Cerebellar nuclear complex (tissue), 1 donor: ENCODE measurements at regions not wholly inside any gene's neighbourhood (a gene's known extent, or its start where the extent isn't known, plus 50 kb on each side); places are given as distances from the start of the nearest gene placed in this dataset.

Source experiments
- DNase-seq, 2 experiments: peaks; one replicate each; lab custom pipeline; 2025; lab: John Stamatoyannopoulos, UW

- no peak for DNase-seq
These were observed 383.6 kb upstream of the SALL3 start for GRCh38 chr18:78595924-78596573.

- DNase-seq: no peak
These were observed 382.7 kb upstream of the SALL3 start for GRCh38 chr18:78596794-78597345.

- no peak for DNase-seq
These were observed 378.3 kb upstream of the SALL3 start for GRCh38 chr18:78601349-78601748.

- DNase-seq: no peak
These were observed 377.7 kb upstream of the SALL3 start for GRCh38 chr18:78601923-78602322.

- no peak for DNase-seq
These were observed 377.2 kb upstream of the SALL3 start for GRCh38 chr18:78602430-78602829.

- DNase-seq: no peak
These were observed 376.3 kb upstream of the SALL3 start for GRCh38 chr18:78603102-78603983.

- no peak for DNase-seq
These were observed 374.4 kb upstream of the SALL3 start for GRCh38 chr18:78605255-78605654.

- DNase-seq: no peak
These were observed 372.4 kb upstream of the SALL3 start for GRCh38 chr18:78607221-78607620.

- DNase-seq: no peak
These were observed 371.8 kb upstream of the SALL3 start for GRCh38 chr18:78607784-78608183.

- DNase-seq: no peak
These were observed 369.4 kb upstream of the SALL3 start for GRCh38 chr18:78610179-78610578.

- no peak for DNase-seq
These were observed 368.3 kb upstream of the SALL3 start for GRCh38 chr18:78611201-78611800.

- DNase-seq: no peak
These were observed 367.7 kb upstream of the SALL3 start for GRCh38 chr18:78611869-78612268.

- no peak for DNase-seq
These were observed 367.3 kb upstream of the SALL3 start for GRCh38 chr18:78612318-78612717.

- no peak for DNase-seq
These were observed 366.8 kb upstream of the SALL3 start for GRCh38 chr18:78612801-78613200.

GRCh38 chr18:78618726-78619125 is 360.9 kb upstream of the SALL3 start:
- no peak for DNase-seq

GRCh38 chr18:78619854-78620253 is 359.8 kb upstream of the SALL3 start:
- no peak for DNase-seq

GRCh38 chr18:78620326-78620725 is 359.3 kb upstream of the SALL3 start:
- no peak for DNase-seq

GRCh38 chr18:78621141-78621755 is 358.4 kb upstream of the SALL3 start:
- DNase-seq: no peak

GRCh38 chr18:78622251-78622906 is 357.2 kb upstream of the SALL3 start:
- DNase-seq: no peak

- no peak for DNase-seq
These were observed 356.6 kb upstream of the SALL3 start for GRCh38 chr18:78622907-78623541.

- no peak for DNase-seq
These were observed 354.9 kb upstream of the SALL3 start for GRCh38 chr18:78624646-78625279.
